ENCODE measurements at regions not wholly inside any gene's neighbourhood (a gene's known extent, or its start where the extent isn't known, plus 50 kb on each side); places are given as distances from the start of the nearest gene placed in this dataset.

GRCh38 chr5:124180875-124181461 lies 565.5 kb downstream of the ZNF608 start:
- in situ Hi-C loops (cut with HindIII; ENCODE audit: extremely low pct_ligation_motif_present, low pct_unique_long_range_greater_than_20kb), result no loop called here
- CTCF ChIA-PET (ENCODE audit: low intra/inter-chr PET ratio, low total read pairs), result no interaction called here

More at GRCh38 chr5:124180875-124181461, 565.5 kb downstream of the ZNF608 start:
- no peak for TF ChIP-seq ZNF572 (CRISPR knock-in tag; IDR thresholded peaks at IDR 0.05)
- TF ChIP-seq CBX1 (IDR thresholded peaks at IDR 0.05; ENCODE audit: low read depth), result no peak
- TF ChIP-seq, protein P1, sequence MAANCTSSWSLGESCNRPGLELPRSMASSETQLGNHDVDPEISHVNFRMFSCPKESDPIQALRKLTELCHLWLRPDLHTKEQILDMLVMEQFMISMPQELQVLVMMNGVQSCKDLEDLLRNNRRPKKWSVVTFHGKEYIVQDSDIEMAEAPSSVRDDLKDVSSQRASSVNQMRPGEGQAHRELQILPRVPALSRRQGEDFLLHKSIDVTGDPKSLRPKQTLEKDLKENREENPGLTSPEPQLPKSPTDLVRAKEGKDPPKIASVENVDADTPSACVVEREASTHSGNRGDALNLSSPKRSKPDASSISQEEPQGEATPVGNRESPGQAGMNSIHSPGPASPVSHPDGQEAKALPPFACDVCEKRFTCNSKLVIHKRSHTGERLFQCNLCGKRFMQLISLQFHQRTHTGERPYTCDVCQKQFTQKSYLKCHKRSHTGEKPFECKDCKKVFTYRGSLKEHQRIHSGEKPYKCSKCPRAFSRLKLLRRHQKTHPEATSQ (CRISPR knock-in tag; IDR thresholded peaks at IDR 0.05; ENCODE audit: borderline replicate concordance), result no peak
- no peak for TF ChIP-seq SIX4 (CRISPR knock-in tag; IDR thresholded peaks at IDR 0.05)
- TF ChIP-seq XRCC5 (optimal IDR thresholded peaks at IDR 0.05; ENCODE audit: low read length), result no peak
- no peak for TF ChIP-seq CHD2 (IDR thresholded peaks at IDR 0.05; ENCODE audit: low read depth, low read length)
- TF ChIP-seq, protein P2, sequence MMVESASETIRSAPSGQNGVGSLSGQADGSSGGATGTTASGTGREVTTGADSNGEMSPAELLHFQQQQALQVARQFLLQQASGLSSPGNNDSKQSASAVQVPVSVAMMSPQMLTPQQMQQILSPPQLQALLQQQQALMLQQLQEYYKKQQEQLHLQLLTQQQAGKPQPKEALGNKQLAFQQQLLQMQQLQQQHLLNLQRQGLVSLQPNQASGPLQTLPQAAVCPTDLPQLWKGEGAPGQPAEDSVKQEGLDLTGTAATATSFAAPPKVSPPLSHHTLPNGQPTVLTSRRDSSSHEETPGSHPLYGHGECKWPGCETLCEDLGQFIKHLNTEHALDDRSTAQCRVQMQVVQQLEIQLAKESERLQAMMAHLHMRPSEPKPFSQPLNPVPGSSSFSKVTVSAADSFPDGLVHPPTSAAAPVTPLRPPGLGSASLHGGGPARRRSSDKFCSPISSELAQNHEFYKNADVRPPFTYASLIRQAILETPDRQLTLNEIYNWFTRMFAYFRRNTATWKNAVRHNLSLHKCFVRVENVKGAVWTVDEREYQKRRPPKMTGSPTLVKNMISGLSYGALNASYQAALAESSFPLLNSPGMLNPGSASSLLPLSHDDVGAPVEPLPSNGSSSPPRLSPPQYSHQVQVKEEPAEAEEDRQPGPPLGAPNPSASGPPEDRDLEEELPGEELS (CRISPR knock-in tag; IDR thresholded peaks at IDR 0.05), result no peak
- no peak for TF ChIP-seq JUNB (CRISPR knock-in tag; IDR thresholded peaks at IDR 0.05; ENCODE audit: borderline replicate concordance)
- no peak for TF ChIP-seq ETV6 (CRISPR knock-in tag; conservative IDR thresholded peaks at IDR 0.05)
- TF ChIP-seq ISX (CRISPR knock-in tag; conservative IDR thresholded peaks at IDR 0.05), result no peak
- no peak for TF ChIP-seq ZNF329 (CRISPR knock-in tag; IDR thresholded peaks at IDR 0.05; ENCODE audit: low read depth)
- no peak for TF ChIP-seq SOX5 (CRISPR knock-in tag; IDR thresholded peaks at IDR 0.05; ENCODE audit: borderline replicate concordance)
- TF ChIP-seq ZUFSP (CRISPR knock-in tag; IDR thresholded peaks at IDR 0.05; ENCODE audit: borderline replicate concordance), result no peak
- no TSS peak for BruUV-seq (replicated peaks)
- no peak overlapping the region for H3K4me3 ChIP-seq (replicated peaks in 1 of 3; ENCODE audit: insufficient read depth in 1 of 3, low read depth in 2 of 3, low read length in 3 of 3)
- no peaks in the 10 kb centered on the region for H3K27me3 ChIP-seq (ENCODE audit: control insufficient read depth in 1 of 2, insufficient read depth in 2 of 2, low read length in 2 of 2)
- FAIRE-seq (no peak), DNase-seq (ENCODE audit: low spot score) (no peak), ATAC-seq (no peak)
- 20% methylated on average over 2 of the region's 2 CpGs for WGBS (ENCODE audit: low lambda C conversion rate)
- H4K20me1 ChIP-seq (ENCODE audit: insufficient read depth, low read length), result no peaks in the 10 kb centered on the region
- H3K79me2 ChIP-seq (ENCODE audit: insufficient read depth, low read length), result no peaks in the 10 kb centered on the region
- no peaks in the 10 kb centered on the region for H3K36me3 ChIP-seq (replicated peaks in 1 of 2; ENCODE audit: control insufficient read depth in 1 of 2, insufficient read depth in 2 of 2, low read length in 2 of 2)
- no peak overlapping the region for H3K9ac ChIP-seq (ENCODE audit: insufficient read depth, low read depth, low read length)
- no peak overlapping the region for H2AFZ ChIP-seq (ENCODE audit: low read length)
- H3K9me3 ChIP-seq (ENCODE audit: low read length), result 0 out of 2 replicates have a peak, but pooled peaks cover 7% of the 10 kb centered on the region
- no peaks in the 10 kb centered on the region for H3K4me1 ChIP-seq (ENCODE audit: insufficient read depth, low read length)
- intact Hi-C loops (cut with micrococcal nuclease; ENCODE audit: unreplicated experiment), result no loop called here
- H3K4me2 ChIP-seq (ENCODE audit: low read depth, low read length), result no peak overlapping the region
- H3K27ac ChIP-seq (ENCODE audit: extremely low read length, insufficient read depth, low read length), result no peak overlapping the region
- POLR2A ChIA-PET, result no interaction called here
